Activated CD4-positive, alpha-beta memory T cell treated with anti-CD3 and anti-CD28 coated beads for 36 hours (primary cell): ENCODE measurements at regions not wholly inside any gene's neighbourhood (a gene's known extent, or its start where the extent isn't known, plus 50 kb on each side); places are given as distances from the start of the nearest gene placed in this dataset.

Experiments
- CTCF ChIA-PET: fragments of 350-600 bp; sonication (Branson Sonifier 250); formaldehyde crosslinking; loops from one replicate; lab custom pipeline; 2021; ENCODE audit warnings: antibody characterized with exemption, inconsistent platforms; lab: Charles Lee
- POLR2A ChIA-PET: fragments of 350-600 bp; sonication (Branson Sonifier 250); formaldehyde crosslinking; loops from one replicate; lab custom pipeline; 2021; ENCODE audit warnings: antibody characterized with exemption; lab: Charles Lee
- DNase-seq: peaks from one replicate; pipeline ENCODE4 v3.0.0-alpha.2; 2020
- H3K27ac Mint-ChIP-seq: one replicate; pipeline ENCODE4 v1.8.0; 2021; ENCODE audit warnings: mixed read lengths
- H3K27me3 Mint-ChIP-seq: one replicate; pipeline ENCODE4 v1.8.0; 2021; ENCODE audit warnings: mixed read lengths
- H3K36me3 Mint-ChIP-seq: one replicate; pipeline ENCODE4 v1.8.0; 2021; ENCODE audit warnings: mixed read lengths
- H3K4me1 Mint-ChIP-seq: one replicate; pipeline ENCODE4 v1.8.0; 2021; ENCODE audit warnings: low read depth, mixed read lengths
- H3K4me3 Mint-ChIP-seq: one replicate; pipeline ENCODE4 v1.8.0; 2021; ENCODE audit warnings: mild to moderate bottlenecking, mixed read lengths
- H3K9me3 Mint-ChIP-seq: one replicate; pipeline ENCODE4 v1.8.0; 2021; ENCODE audit warnings: mixed read lengths
- intact Hi-C: fragments of 100-400 bp; cut with micrococcal nuclease; formaldehyde crosslinking; loops from one replicate; pipeline ENCODE4 v1.15.1; 2023

- Mint-ChIP-seq H3K36me3 (no peaks in the 10 kb centered on the region), H3K4me1 (no peaks in the 10 kb centered on the region), H3K27ac (no peak overlapping the region), H3K4me3 (no peak overlapping the region), H3K9me3 (no peaks in the 10 kb centered on the region), H3K27me3 (no peaks in the 10 kb centered on the region)
- DNase-seq = no peak
- intact Hi-C loops = no loop called here
- CTCF ChIA-PET = interaction anchor here (0.6 kb wide), 1 partner anchor 48 kb away, joined by 3 read pairs; no protein-coding TSS in a partner anchor
- POLR2A ChIA-PET = no interaction called here
Measured at GRCh38 chr18:7516266-7517117, 50.6 kb upstream of the PTPRM start.
